ENCODE measurements at regions not wholly inside any gene's neighbourhood (a gene's known extent, or its start where the extent isn't known, plus 50 kb on each side); places are given as distances from the start of the nearest gene placed in this dataset.

DNA sequence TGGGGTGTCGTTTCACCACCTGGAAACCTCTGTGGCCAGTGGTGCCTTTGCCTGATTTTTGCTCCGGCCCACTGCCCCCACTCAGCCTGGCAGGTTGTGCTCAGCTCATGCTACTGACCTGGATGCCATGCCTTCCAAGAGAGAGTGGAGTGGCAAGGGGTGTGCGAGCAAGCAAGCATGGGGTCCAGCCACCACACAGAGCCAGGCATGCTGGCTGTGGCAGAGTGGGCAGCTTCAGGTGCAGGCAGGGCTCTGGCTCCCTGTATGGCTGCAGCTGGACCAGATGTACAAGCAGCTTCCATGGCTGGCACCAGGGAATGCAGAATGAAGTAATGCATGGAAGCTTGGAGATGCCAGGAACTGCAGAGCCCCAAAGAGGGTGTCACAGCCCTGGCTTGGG, 620.5 kb upstream of the SETBP1 start:
- TF ChIP-seq, protein P1, sequence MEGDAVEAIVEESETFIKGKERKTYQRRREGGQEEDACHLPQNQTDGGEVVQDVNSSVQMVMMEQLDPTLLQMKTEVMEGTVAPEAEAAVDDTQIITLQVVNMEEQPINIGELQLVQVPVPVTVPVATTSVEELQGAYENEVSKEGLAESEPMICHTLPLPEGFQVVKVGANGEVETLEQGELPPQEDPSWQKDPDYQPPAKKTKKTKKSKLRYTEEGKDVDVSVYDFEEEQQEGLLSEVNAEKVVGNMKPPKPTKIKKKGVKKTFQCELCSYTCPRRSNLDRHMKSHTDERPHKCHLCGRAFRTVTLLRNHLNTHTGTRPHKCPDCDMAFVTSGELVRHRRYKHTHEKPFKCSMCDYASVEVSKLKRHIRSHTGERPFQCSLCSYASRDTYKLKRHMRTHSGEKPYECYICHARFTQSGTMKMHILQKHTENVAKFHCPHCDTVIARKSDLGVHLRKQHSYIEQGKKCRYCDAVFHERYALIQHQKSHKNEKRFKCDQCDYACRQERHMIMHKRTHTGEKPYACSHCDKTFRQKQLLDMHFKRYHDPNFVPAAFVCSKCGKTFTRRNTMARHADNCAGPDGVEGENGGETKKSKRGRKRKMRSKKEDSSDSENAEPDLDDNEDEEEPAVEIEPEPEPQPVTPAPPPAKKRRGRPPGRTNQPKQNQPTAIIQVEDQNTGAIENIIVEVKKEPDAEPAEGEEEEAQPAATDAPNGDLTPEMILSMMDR (IDR thresholded peaks at IDR 0.05): no peak
- TF ChIP-seq EZH2 (IDR thresholded peaks at IDR 0.05): no peak
- no peak for TF ChIP-seq EZH2phosphoT487 (IDR thresholded peaks at IDR 0.05)

All from neural progenitor cell (in vitro differentiated cells).